Panc1 (cell line): ENCODE measurements at regions not wholly inside any gene's neighbourhood (a gene's known extent, or its start where the extent isn't known, plus 50 kb on each side); places are given as distances from the start of the nearest gene placed in this dataset.

Experiments used
- POLR2AphosphoS5 ChIP-seq: IDR thresholded peaks from 2 replicates; pipeline ENCODE4 v1.6.1; 2012; ENCODE audit warnings: mild to moderate bottlenecking, low read depth, low read length, moderate library complexity
- TCF7L2 ChIP-seq: IDR thresholded peaks from 2 replicates; pipeline ENCODE4 v1.6.1; 2011; ENCODE audit warnings: mild to moderate bottlenecking, low read depth, low read length, inconsistent platforms
- TF ChIP-seq, protein P1 (sequence below): fragments of 450-650 bp; IDR thresholded peaks from 2 replicates; pipeline ENCODE4 v1.5.1; 2017; ENCODE audit warnings: mild to moderate bottlenecking

- no peak for TF ChIP-seq POLR2AphosphoS5
- TF ChIP-seq, protein P1, sequence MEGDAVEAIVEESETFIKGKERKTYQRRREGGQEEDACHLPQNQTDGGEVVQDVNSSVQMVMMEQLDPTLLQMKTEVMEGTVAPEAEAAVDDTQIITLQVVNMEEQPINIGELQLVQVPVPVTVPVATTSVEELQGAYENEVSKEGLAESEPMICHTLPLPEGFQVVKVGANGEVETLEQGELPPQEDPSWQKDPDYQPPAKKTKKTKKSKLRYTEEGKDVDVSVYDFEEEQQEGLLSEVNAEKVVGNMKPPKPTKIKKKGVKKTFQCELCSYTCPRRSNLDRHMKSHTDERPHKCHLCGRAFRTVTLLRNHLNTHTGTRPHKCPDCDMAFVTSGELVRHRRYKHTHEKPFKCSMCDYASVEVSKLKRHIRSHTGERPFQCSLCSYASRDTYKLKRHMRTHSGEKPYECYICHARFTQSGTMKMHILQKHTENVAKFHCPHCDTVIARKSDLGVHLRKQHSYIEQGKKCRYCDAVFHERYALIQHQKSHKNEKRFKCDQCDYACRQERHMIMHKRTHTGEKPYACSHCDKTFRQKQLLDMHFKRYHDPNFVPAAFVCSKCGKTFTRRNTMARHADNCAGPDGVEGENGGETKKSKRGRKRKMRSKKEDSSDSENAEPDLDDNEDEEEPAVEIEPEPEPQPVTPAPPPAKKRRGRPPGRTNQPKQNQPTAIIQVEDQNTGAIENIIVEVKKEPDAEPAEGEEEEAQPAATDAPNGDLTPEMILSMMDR, result no peak
- TF ChIP-seq TCF7L2, result no peak
Measured at GRCh38 chr7:344608-344994, 54.6 kb downstream of the FOXL3 start.
